HG03039 (cell line): ENCODE measurements at regions not wholly inside any gene's neighbourhood (a gene's known extent, or its start where the extent isn't known, plus 50 kb on each side); places are given as distances from the start of the nearest gene placed in this dataset.
A peak's percentile ranks its signal among the peaks of the same experiment; 100 is the strongest.
"Not testable (repeated sequence)": the region's sequence is repeated elsewhere in the genome, so short reads cannot be mapped to it uniquely, and the experiment has no call there.

Source experiments
- ATAC-seq: cut with Tn5 transposase; IDR thresholded peaks from one replicate; pipeline ENCODE4 v1.9.1; 2021; ENCODE audit warnings: mild to moderate bottlenecking, moderate library complexity; ENCODE audit not compliant: unreplicated experiment

- no peak for ATAC-seq
Measured at GRCh38 chr1:55311979-55312378, 96.8 kb upstream of the USP24 start.

GRCh38 chr1:55311057-55311641 is 96.0 kb upstream of the USP24 start:
- ATAC-seq: no peak

- ATAC-seq: no peak
Measured at GRCh38 chr1:55310505-55310971, 95.4 kb upstream of the USP24 start.

GRCh38 chr1:55309786-55310504 is 94.8 kb upstream of the USP24 start:
- ATAC-seq: no peak

- ATAC-seq: no peak
Measured at GRCh38 chr1:55309053-55309452, 93.9 kb upstream of the USP24 start.

- peak; percentile 57 for ATAC-seq
Measured at GRCh38 chr1:55305735-55306134, 90.6 kb upstream of the USP24 start.

- ATAC-seq: no peak
Measured at GRCh38 chr1:55304229-55304740, 89.1 kb upstream of the USP24 start.

GRCh38 chr1:55302972-55303371 is 87.8 kb upstream of the USP24 start:
- no peak for ATAC-seq

- no peak for ATAC-seq
Measured at GRCh38 chr1:55301912-55302311, 86.7 kb upstream of the USP24 start.

GRCh38 chr1:55300975-55301374 is 85.8 kb upstream of the USP24 start:
- ATAC-seq: no peak

GRCh38 chr1:55298167-55298894 is 83.2 kb upstream of the USP24 start:
- ATAC-seq: no peak

GRCh38 chr1:55296247-55296646 is 81.1 kb upstream of the USP24 start:
- not testable (repeated sequence) for ATAC-seq

GRCh38 chr1:55289614-55290013 is 74.5 kb upstream of the USP24 start:
- no peak for ATAC-seq

- no peak for ATAC-seq
Measured at GRCh38 chr1:55289042-55289441, 73.9 kb upstream of the USP24 start.

GRCh38 chr1:55288245-55288644 is 73.1 kb upstream of the USP24 start:
- peak; percentile 59 for ATAC-seq

- ATAC-seq: peak; percentile 37
Measured at GRCh38 chr1:55287723-55288122, 72.6 kb upstream of the USP24 start.

GRCh38 chr1:55286856-55287602 is 71.9 kb upstream of the USP24 start:
- ATAC-seq: no peak

- ATAC-seq: no peak
Measured at GRCh38 chr1:55285834-55286233, 70.7 kb upstream of the USP24 start.

- ATAC-seq: no peak
Measured at GRCh38 chr1:55284856-55285255, 69.7 kb upstream of the USP24 start.

- no peak for ATAC-seq
Measured at GRCh38 chr1:55282058-55282457, 66.9 kb upstream of the USP24 start.

- no peak for ATAC-seq
Measured at GRCh38 chr1:55280731-55281130, 65.6 kb upstream of the USP24 start.
